Natural killer cell treated with Interleukin-12 subunit alpha and Interleukin-12 subunit beta and Interleukin-15 and Interleukin-18, amount 100 ng/mL, for 72 hours (primary cell): ENCODE measurements at regions not wholly inside any gene's neighbourhood (a gene's known extent, or its start where the extent isn't known, plus 50 kb on each side); places are given as distances from the start of the nearest gene placed in this dataset.
A peak's percentile ranks its signal among the peaks of the same experiment; 100 is the strongest.

Source experiments
- ATAC-seq, 2 donors: fragments of 150-1000 bp; cut with Tn5 transposase in 1 of 2; sonication (Bioruptor Pico), chemical (Tn5 transposase) in 1 of 2; 2 replicates each; pipeline ENCODE4 v1.10.0; 2021
- DNase-seq: peaks from one replicate; pipeline ENCODE4 v3.0.0; 2022; ENCODE audit warnings: low spot score
- H3K27ac Mint-ChIP-seq, 2 donors: 1 replicate in 1 of 2; 2 replicates in 1 of 2; pipeline ENCODE4 v1.8.0; 2022; ENCODE audit warnings: mixed read lengths in 2 of 2, mild to moderate bottlenecking in 1 of 2, moderate library complexity in 1 of 2
- H3K27me3 Mint-ChIP-seq, 2 donors: 1 replicate in 1 of 2; 2 replicates in 1 of 2; pipeline ENCODE4 v1.8.0; 2022; ENCODE audit warnings: mixed read lengths in 2 of 2
- H3K36me3 Mint-ChIP-seq: one replicate; pipeline ENCODE4 v1.8.0; 2022; ENCODE audit warnings: mixed read lengths
- H3K4me1 Mint-ChIP-seq, 2 donors: 1 replicate in 1 of 2; 2 replicates in 1 of 2; pipeline ENCODE4 v1.8.0; 2022; ENCODE audit warnings: low read depth in 2 of 2, mixed read lengths in 2 of 2, mild to moderate bottlenecking in 1 of 2
- H3K4me3 Mint-ChIP-seq: one replicate; pipeline ENCODE4 v1.8.0; 2022; ENCODE audit warnings: mixed read lengths
- H3K9me3 Mint-ChIP-seq: 2 replicates; pipeline ENCODE4 v1.8.0; 2022; ENCODE audit warnings: mixed read lengths

DNA sequence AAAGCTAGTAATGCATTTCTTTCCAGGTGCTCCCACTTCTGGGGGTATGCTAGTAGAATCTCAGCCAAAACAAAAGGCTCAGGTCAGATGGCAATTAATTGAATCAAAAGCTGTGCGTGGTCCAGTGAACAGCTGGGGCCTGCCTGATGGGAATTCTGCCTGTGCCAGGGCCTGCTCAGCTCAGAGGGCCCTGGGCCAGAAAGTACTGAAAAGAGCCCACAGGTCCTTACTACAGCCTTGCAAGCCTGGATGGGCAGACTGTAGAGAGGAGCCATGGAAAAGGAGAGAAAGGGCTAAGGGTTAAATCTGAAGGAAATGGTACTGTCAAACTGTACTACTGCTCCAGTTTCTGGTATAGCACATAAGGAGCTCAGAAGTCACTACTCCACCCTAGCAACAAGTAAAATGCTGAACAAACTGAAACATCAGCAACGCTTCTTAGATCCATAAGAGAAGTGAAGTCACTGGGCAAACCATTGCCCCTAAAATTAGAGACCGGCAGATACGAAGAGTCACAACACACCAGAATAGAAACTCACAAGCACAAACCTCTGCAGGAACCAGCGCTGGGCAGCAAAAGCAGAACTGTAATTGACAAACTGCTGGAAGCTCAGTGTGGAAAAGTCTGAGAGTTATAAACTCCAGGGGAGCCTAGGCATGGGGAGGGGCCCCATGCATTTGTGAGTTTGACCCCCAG is 121.1 kb upstream of the SYT6 start:
- peaks cover 10 to 11% of the 10 kb centered on the region in 2 donors for H3K4me1 Mint-ChIP-seq
- ATAC-seq (no peak), DNase-seq (no peak)
- no peak overlapping the region for H3K27ac Mint-ChIP-seq
- H3K9me3 Mint-ChIP-seq: no peaks in the 10 kb centered on the region
- no peak overlapping the region for H3K4me3 Mint-ChIP-seq
- H3K36me3 Mint-ChIP-seq: no peaks in the 10 kb centered on the region
- H3K27me3 Mint-ChIP-seq: peaks cover 5 to 9% of the 10 kb centered on the region in 2 donors

DNA sequence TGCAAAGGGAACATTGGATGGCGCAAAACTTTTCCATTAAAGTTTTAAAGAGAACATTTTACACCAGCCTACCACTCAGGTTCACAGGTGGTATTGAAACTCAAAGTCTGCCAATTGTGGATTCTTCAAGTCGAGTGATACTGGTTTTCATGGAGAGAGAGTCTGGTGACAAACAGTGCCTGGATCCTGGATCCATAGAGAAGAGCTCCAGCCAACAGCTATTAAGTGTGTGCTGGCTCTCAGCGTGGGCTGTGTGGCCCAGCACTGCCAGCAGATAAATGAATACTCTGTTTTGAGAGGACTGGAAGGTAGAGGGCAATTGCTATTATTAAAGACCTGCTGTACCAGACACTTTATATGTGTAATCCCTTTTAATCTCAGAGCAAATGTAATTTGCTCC is 118.9 kb upstream of the SYT6 start:
- Mint-ChIP-seq H3K4me3 (no peak overlapping the region), H3K27ac (no peak overlapping the region)
- ATAC-seq: no peak

DNA sequence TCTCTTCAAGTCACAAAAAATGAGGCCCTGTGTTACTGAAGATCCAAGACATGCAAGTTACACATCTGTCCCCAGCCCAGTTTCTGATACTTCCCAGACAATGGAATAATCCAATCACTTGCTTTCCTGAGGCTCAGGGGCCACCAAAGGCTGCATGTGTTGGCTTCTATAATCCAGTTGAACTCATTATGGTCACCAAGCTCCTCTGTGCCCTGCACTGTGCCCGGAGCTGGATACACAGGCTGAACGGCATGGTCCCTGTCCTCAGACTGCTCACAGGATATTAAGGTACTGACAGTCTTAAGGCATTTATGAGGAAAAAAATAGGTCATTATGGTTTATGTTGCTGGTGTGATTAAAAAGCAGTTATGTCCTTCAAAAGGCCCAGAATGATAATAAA is 117.0 kb upstream of the SYT6 start:
- peaks cover 17 to 21% of the 10 kb centered on the region in 2 donors for H3K4me1 Mint-ChIP-seq
- peaks cover 6% of the 10 kb centered on the region for H3K9me3 Mint-ChIP-seq
- peaks cover 6% of the 10 kb centered on the region for H3K36me3 Mint-ChIP-seq
- H3K27me3 Mint-ChIP-seq: peaks cover 3 to 10% of the 10 kb centered on the region in 2 donors
- ATAC-seq: no peak
- H3K4me3 Mint-ChIP-seq: no peak overlapping the region
- DNase-seq: no peak
- no peak overlapping the region for H3K27ac Mint-ChIP-seq

More for the DNA sequence above, 118.9 kb upstream of the SYT6 start:
- peaks cover 17 to 21% of the 10 kb centered on the region in 2 donors for H3K4me1 Mint-ChIP-seq
- peaks cover 5 to 9% of the 10 kb centered on the region in 2 donors for H3K27me3 Mint-ChIP-seq
- H3K36me3 Mint-ChIP-seq: no peaks in the 10 kb centered on the region
- H3K9me3 Mint-ChIP-seq: no peaks in the 10 kb centered on the region
- no peak for DNase-seq

DNA sequence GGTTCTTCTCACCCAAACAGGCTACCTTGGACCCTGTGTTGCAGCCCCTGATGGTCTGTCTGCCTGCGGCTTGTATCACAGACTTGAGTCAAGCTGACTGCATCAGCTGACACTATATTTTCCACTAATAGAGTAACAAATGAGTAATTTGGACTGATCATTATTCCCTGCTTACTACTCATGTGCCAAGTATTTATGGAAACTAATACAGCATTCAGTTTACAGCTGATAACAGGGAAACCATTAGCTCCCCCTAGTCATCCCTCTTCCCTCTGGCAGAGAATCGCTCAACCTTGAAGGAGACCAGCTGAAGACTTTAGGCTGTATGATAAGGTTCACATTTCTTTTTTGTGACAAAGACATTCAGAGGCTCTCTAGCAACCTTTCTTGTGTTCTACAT is 116.6 kb upstream of the SYT6 start:
- Mint-ChIP-seq H3K4me3 (no peak overlapping the region), H3K27ac (no peak overlapping the region), H3K4me1 (peaks cover 17 to 21% of the 10 kb centered on the region in 2 donors), H3K9me3 (peaks cover 6% of the 10 kb centered on the region), H3K36me3 (peaks cover 8% of the 10 kb centered on the region), H3K27me3 (peaks cover 0 to 10% of the 10 kb centered on the region in 2 donors)
- DNase-seq: no peak
- ATAC-seq: no peak

DNA sequence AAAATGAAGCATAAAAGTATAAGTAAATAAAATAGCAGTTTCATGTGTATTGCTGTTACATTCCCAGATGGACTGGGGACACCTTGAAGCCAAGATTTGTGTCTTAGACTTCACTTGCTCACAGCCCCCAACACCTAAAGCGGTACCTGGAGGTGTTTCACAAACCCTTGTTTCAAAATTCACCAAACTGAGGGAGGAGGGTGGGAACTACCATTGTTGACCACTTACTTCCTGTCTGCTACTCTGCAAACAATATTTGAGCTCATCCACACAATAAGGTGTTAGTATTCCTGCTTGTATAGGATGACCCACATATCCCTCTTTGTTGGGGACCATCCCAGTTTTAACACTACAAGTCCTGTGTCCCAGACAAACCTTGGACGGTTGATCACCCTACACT is 115.9 kb upstream of the SYT6 start:
- H3K36me3 Mint-ChIP-seq: peaks cover 8% of the 10 kb centered on the region
- H3K27me3 Mint-ChIP-seq: peaks cover 0 to 9% of the 10 kb centered on the region in 2 donors
- H3K4me1 Mint-ChIP-seq: peaks cover 13 to 21% of the 10 kb centered on the region in 2 donors
- H3K4me3 Mint-ChIP-seq: peak overlapping the region; percentile 36
- no peak overlapping the region for H3K27ac Mint-ChIP-seq
- H3K9me3 Mint-ChIP-seq: peaks cover 6% of the 10 kb centered on the region
- ATAC-seq (no peak), DNase-seq (no peak)

DNA sequence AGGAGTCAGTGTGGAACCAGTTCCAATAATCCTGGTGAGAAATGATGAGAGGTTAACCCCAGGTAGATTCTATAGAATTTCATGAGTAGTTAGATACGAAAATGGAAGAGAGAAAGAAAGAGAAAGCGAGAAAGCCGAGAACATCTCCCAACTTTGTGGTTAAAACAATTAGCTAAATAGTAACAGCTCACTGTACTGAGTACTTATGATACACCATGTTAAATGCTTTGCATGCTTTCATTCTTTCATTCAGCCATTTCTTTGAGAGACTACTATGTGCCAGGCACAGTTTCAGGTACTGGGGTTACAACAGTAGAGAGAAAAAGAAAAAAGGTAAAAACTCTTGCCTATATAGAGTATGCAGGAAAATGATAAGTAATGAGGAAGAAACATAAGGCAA is 109.7 kb upstream of the SYT6 start:
- Mint-ChIP-seq H3K4me1 (peaks cover 0 to under 1% of the 10 kb centered on the region in 2 donors), H3K27me3 (peaks cover 0 to 9% of the 10 kb centered on the region in 2 donors), H3K4me3 (no peak overlapping the region), H3K27ac (no peak overlapping the region), H3K9me3 (peaks cover 6% of the 10 kb centered on the region), H3K36me3 (peaks cover 8% of the 10 kb centered on the region)
- DNase-seq (no peak), ATAC-seq (peak in 1 of 2 donors; percentile 56)

DNA sequence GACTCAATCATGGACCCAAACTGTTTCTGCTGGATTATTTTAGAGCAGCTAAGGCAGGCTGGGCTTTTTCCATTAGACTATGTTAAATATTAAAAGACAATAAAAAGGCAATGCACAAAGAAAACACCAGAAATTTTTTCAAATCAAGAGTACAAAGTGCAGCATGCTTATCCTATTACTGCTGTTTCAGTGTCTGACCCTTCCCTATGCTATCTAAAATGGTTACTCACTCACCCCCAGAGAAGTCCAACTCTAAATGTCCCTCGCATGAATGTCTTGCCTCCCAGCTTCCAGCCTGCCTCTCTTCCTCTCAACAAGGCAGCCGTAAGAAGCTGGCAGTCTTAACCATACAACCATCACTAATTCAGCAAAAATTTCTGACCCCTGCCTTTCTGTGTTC is 108.7 kb upstream of the SYT6 start:
- Mint-ChIP-seq H3K36me3 (peaks cover 8% of the 10 kb centered on the region), H3K4me3 (no peak overlapping the region), H3K4me1 (no peaks in the 10 kb centered on the region), H3K9me3 (peaks cover 6% of the 10 kb centered on the region), H3K27ac (no peak overlapping the region), H3K27me3 (peaks cover 0 to 9% of the 10 kb centered on the region in 2 donors)
- DNase-seq (no peak), ATAC-seq (no peak)

DNA sequence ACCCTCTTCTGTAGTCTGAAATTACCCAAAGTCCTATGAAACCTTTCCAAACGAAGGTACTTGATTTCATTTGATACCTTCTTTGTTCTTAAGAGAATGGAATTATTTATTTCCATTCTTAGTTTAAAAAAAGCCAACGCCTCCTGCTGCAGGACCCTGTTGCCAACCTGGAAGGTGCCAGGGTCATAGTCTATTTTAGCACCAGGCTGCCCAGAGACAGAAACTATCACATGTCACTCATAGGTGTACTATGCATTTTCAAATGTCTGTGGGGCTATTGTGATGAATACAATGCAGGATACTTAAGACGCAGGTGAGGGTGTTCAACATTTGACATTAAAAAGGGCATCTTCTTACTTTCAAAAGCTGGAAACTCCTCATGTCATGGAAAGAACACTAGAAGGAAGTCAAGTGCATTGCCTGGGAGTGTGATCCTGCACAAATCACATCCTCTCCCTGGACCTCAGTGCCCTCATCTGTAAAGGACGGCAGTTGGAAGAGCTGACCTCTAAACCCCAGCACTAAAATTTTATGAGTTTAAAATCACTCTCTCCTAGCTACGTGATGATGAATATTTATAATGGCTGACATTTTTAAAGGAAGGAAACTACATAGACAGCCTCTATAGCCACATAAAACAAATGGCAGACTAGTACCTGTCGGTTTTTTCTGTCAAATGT is 107.3 kb upstream of the SYT6 start:
- ATAC-seq: no peak
- Mint-ChIP-seq H3K9me3 (peaks cover 2% of the 10 kb centered on the region), H3K4me1 (no peaks in the 10 kb centered on the region), H3K4me3 (no peak overlapping the region), H3K27ac (no peak overlapping the region), H3K27me3 (peaks cover 0 to 11% of the 10 kb centered on the region in 2 donors), H3K36me3 (peaks cover 8% of the 10 kb centered on the region)
- DNase-seq: no peak

DNA sequence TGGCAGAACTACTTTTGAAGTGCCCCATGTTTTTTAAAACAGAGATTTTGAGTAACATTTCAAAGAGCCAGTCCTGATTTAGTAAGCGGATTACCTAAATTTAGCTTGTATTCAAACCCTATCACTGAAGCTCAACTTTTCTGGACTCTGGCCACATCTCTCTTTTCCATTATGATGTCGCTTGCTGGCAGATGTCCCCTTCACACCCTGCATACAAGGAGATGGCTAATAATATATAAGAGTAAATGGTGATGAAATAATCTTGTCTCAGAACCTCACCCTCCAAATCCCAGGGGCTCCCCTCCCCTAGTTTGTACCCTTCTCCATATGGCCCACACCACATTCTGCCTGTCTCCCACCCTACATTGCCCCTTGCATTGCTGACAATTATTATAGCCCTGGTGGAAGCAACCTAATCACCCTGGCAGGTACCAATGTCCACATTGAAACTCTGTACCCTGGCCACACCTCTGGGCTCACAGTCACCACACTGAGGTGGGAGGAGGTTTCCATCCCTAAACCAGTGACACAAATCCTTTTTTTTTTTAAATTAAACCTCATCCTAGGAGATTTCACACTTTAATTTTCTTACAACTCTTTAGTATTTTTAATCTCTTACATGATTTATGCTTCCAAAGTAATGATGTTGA is 106.0 kb upstream of the SYT6 start:
- DNase-seq (no peak), ATAC-seq (no peak)
- Mint-ChIP-seq H3K4me3 (no peak overlapping the region), H3K4me1 (no peaks in the 10 kb centered on the region), H3K27me3 (peaks cover 0 to 5% of the 10 kb centered on the region in 2 donors), H3K36me3 (peaks cover 4% of the 10 kb centered on the region), H3K27ac (no peak overlapping the region), H3K9me3 (peaks cover 2% of the 10 kb centered on the region)

DNA sequence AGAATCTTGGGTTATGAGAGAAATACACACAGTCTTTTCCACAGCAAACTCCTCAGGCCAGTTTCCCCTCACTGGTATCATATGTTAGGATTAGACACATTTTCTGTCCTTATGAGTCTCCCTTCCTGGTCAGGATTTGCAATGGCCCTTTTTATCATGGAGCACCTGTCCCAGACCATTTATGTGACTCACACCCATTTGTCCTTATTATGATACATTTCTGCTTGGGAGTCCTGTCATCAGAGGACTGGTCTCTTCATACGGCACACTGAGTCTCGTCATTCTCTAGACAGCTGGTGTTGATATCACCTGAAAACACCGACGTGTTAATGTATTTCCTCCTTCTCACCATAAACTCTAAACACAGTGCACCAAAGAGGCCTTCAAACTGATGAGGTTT is 105.0 kb upstream of the SYT6 start:
- no peak overlapping the region for H3K27ac Mint-ChIP-seq
- no peaks in the 10 kb centered on the region for H3K4me1 Mint-ChIP-seq
- ATAC-seq: no peak
- peaks cover 4% of the 10 kb centered on the region for H3K36me3 Mint-ChIP-seq
- peaks cover 5% of the 10 kb centered on the region for H3K9me3 Mint-ChIP-seq
- H3K4me3 Mint-ChIP-seq: no peak overlapping the region
- H3K27me3 Mint-ChIP-seq: peaks cover 0 to 5% of the 10 kb centered on the region in 2 donors
- DNase-seq: no peak

DNA sequence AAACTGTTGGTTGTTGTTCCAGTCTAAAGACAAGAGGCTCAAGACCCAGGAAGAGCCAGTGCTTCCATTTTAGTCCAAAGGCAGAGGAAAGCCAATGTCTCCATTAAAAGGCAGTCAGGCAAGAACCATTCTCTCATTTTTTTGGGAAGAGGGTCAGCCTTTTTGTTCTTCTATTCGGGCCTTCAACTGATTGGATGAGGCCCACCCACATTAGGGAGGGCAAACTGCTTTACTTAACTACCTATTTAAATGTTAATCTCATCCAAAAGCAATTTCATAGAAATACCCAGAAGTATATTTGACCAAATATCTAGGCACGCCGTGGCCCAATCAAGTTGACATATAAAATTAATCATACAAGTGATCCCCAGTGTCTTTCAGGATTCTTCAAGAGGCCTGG is 104.4 kb upstream of the SYT6 start:
- ATAC-seq (no peak), DNase-seq (no peak)
- Mint-ChIP-seq H3K36me3 (peaks cover 4% of the 10 kb centered on the region), H3K9me3 (peaks cover 5% of the 10 kb centered on the region), H3K27ac (no peak overlapping the region), H3K4me1 (no peaks in the 10 kb centered on the region), H3K27me3 (peaks cover 0 to 5% of the 10 kb centered on the region in 2 donors), H3K4me3 (no peak overlapping the region)

DNA sequence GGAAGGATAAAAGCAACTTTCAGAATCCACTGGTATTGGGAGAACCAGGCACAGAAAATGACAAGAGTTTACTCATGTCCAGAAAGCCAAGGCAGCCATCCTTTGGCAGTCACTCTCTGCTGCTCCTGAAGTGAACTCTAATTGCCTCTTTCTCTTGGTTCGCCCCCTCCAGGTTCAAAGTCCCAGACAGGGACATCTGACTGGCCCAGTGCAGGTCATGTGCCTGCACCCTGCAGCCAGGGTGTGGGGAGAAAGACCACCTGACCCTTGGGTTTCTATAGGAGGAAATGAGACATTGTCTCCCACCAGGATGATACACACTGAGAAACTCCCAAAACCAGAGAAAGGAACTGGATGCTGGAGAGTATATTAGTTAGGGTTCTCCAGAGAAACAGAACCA is 103.9 kb upstream of the SYT6 start:
- H3K27ac Mint-ChIP-seq: no peak overlapping the region
- ATAC-seq: no peak
- DNase-seq: no peak
- peaks cover 0 to 5% of the 10 kb centered on the region in 2 donors for H3K27me3 Mint-ChIP-seq
- peaks cover 5% of the 10 kb centered on the region for H3K9me3 Mint-ChIP-seq
- H3K4me3 Mint-ChIP-seq: no peak overlapping the region
- H3K36me3 Mint-ChIP-seq: peaks cover 4% of the 10 kb centered on the region
- H3K4me1 Mint-ChIP-seq: no peaks in the 10 kb centered on the region

DNA sequence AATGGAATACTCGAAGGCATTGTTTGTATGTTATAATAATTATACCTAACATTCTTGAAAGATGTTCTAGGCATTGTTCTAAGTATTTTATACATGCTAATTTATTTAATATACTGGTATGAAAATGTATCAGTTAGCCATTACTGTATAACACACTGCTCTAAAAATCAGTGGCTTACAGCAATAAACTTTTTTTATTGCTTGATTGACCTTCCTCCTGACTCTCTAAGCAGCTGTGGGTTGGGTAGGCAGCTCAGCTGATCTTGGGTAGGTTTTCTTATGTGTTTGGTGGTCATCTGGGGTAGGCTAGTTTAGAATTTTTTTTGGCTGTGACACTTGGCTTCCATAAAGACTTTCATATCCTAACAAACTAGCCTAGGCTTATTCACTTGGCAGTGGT is 100.2 kb upstream of the SYT6 start:
- Mint-ChIP-seq H3K27me3 (peaks cover 0 to 5% of the 10 kb centered on the region in 2 donors), H3K9me3 (peaks cover 5% of the 10 kb centered on the region), H3K36me3 (peaks cover 4% of the 10 kb centered on the region), H3K4me1 (peaks cover 0 to 2% of the 10 kb centered on the region in 2 donors), H3K27ac (no peak overlapping the region), H3K4me3 (no peak overlapping the region)
- DNase-seq (no peak), ATAC-seq (no peak)

DNA sequence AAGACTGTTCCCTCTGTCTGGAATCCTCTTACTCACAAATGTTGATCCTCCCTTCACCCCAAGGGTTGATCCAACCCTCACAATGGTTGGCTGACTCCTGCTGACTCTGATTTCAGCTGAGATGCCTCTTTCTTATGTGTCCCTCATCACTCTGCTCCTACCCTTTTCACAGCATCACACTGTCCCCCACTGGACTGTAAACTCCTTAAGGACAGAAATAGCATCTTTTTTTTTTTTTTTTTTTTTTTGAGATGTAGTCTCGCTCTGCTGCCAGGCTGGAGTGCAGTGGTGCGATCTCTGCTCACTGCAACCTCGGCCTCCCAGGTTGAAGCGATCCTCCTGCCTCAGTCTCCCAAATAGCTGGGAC is 97.9 kb upstream of the SYT6 start:
- no peak for ATAC-seq
- H3K36me3 Mint-ChIP-seq: peaks cover 4% of the 10 kb centered on the region
- H3K27me3 Mint-ChIP-seq: no peaks in the 10 kb centered on the region
- H3K4me1 Mint-ChIP-seq: peaks cover 0 to 2% of the 10 kb centered on the region in 2 donors
- H3K4me3 Mint-ChIP-seq: no peak overlapping the region
- H3K27ac Mint-ChIP-seq: no peak overlapping the region
- DNase-seq: no peak
- H3K9me3 Mint-ChIP-seq: peaks cover 5% of the 10 kb centered on the region
